ENCODE measurements at regions not wholly inside any gene's neighbourhood (a gene's known extent, or its start where the extent isn't known, plus 50 kb on each side); places are given as distances from the start of the nearest gene placed in this dataset.
"Not testable (repeated sequence)": the region's sequence is repeated elsewhere in the genome, so short reads cannot be mapped to it uniquely, and the experiment has no call there.

GRCh38 chr3:151526757-151527156 is 65.9 kb upstream of the IGSF10 start:
- Histone ChIP-seq H3K9me3 (ENCODE audit: control insufficient read depth in 2 of 2, insufficient read depth in 1 of 2, low read length in 1 of 2) (no peaks in the 10 kb centered on the region), H3K27me3 (ENCODE audit: control insufficient read depth in 2 of 2, insufficient read depth in 1 of 2, low read length in 1 of 2) (no peaks in the 10 kb centered on the region), H3K4me1 (ENCODE audit: control insufficient read depth in 2 of 2, insufficient read depth in 2 of 2, low read length in 2 of 2) (no peaks in the 10 kb centered on the region), H3K4me3 (ENCODE audit: low read length in 2 of 2) (no peak overlapping the region), H3K27ac (ENCODE audit: low read depth in 1 of 2, low read length in 1 of 2) (no peak overlapping the region), H3K36me3 (ENCODE audit: control insufficient read depth in 2 of 2, insufficient read depth in 2 of 2, low read length in 1 of 2) (no peaks in the 10 kb centered on the region)
- WGBS = 100% methylated on average over 2 of the region's 2 CpGs
- no peak for DNase-seq (ENCODE audit: low read depth in 6 of 9, low spot score in 9 of 9)

GRCh38 chr3:151520105-151520504 is 59.2 kb upstream of the IGSF10 start:
- no peaks in the 10 kb centered on the region for H3K27me3 ChIP-seq (ENCODE audit: control insufficient read depth in 2 of 2, insufficient read depth in 1 of 2, low read length in 1 of 2)
- H3K36me3 ChIP-seq (ENCODE audit: control insufficient read depth in 2 of 2, insufficient read depth in 2 of 2, low read length in 1 of 2) = no peaks in the 10 kb centered on the region
- WGBS = 94% methylated on average over 1 of the region's 1 CpG
- H3K27ac ChIP-seq (ENCODE audit: low read depth in 1 of 2, low read length in 1 of 2) = no peak overlapping the region
- no peak for DNase-seq (ENCODE audit: low read depth in 6 of 9, low spot score in 9 of 9)
- H3K9me3 ChIP-seq (ENCODE audit: control insufficient read depth in 2 of 2, insufficient read depth in 1 of 2, low read length in 1 of 2) = no peaks in the 10 kb centered on the region
- no peak overlapping the region for H3K4me3 ChIP-seq (ENCODE audit: low read length in 2 of 2)
- no peaks in the 10 kb centered on the region for H3K4me1 ChIP-seq (ENCODE audit: control insufficient read depth in 2 of 2, insufficient read depth in 2 of 2, low read length in 2 of 2)

- not testable (repeated sequence) for H3K27ac ChIP-seq (ENCODE audit: low read depth in 1 of 2, low read length in 1 of 2); DNase-seq (ENCODE audit: low read depth in 6 of 9, low spot score in 9 of 9); H3K36me3 ChIP-seq (ENCODE audit: control insufficient read depth in 2 of 2, insufficient read depth in 2 of 2, low read length in 1 of 2); H3K27me3 ChIP-seq (ENCODE audit: control insufficient read depth in 2 of 2, insufficient read depth in 1 of 2, low read length in 1 of 2); H3K9me3 ChIP-seq (ENCODE audit: control insufficient read depth in 2 of 2, insufficient read depth in 1 of 2, low read length in 1 of 2); H3K4me3 ChIP-seq (ENCODE audit: low read length in 2 of 2); H3K4me1 ChIP-seq (ENCODE audit: control insufficient read depth in 2 of 2, insufficient read depth in 2 of 2, low read length in 2 of 2)
- 95% methylated on average over 2 of the region's 2 CpGs for WGBS
These were observed 50.6 kb upstream of the IGSF10 start for GRCh38 chr3:151511433-151511832.

Measured in thymus (tissue), 11 donors.